ENCODE measurements at regions not wholly inside any gene's neighbourhood (a gene's known extent, or its start where the extent isn't known, plus 50 kb on each side); places are given as distances from the start of the nearest gene placed in this dataset.

DNA sequence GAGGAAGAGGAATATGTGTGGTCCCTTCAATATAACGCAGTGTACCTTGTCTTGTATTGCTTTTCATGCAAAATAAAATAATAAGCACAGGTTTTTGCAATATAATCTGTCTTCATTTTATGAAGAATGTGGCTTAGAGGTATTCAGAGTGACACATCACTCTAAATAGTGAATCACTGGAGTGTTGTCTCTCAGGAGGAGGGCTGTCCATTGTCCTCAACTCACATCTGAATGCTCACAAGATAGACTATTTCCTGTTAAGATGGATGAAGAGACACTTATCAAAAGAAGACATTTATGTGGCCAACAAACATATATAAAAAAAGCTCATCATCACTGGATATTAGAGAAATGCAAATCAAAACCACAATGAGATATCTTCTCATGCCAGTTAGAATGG lies 1147.5 kb upstream of the C9orf72 start:
- TF ChIP-seq SIN3A (IDR thresholded peaks at IDR 0.05; ENCODE audit: low read depth) (no peak), JUND (IDR thresholded peaks at IDR 0.05) (no peak), ELF1 (IDR thresholded peaks at IDR 0.05; ENCODE audit: borderline replicate concordance, low read depth) (no peak), ZNF274 (IDR thresholded peaks at IDR 0.05; ENCODE audit: low read depth, low read length) (no peak), ZBTB33 (IDR thresholded peaks at IDR 0.05; ENCODE audit: extremely low read depth, insufficient replicate concordance, low read length) (no peak), POLR2A (IDR thresholded peaks at IDR 0.05; ENCODE audit: borderline replicate concordance, extremely low read depth, insufficient read depth, insufficient read length) (no peak)
- TF ChIP-seq, protein P1, sequence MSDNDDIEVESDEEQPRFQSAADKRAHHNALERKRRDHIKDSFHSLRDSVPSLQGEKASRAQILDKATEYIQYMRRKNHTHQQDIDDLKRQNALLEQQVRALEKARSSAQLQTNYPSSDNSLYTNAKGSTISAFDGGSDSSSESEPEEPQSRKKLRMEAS (IDR thresholded peaks at IDR 0.05), result no peak
- TF ChIP-seq, protein P2, sequence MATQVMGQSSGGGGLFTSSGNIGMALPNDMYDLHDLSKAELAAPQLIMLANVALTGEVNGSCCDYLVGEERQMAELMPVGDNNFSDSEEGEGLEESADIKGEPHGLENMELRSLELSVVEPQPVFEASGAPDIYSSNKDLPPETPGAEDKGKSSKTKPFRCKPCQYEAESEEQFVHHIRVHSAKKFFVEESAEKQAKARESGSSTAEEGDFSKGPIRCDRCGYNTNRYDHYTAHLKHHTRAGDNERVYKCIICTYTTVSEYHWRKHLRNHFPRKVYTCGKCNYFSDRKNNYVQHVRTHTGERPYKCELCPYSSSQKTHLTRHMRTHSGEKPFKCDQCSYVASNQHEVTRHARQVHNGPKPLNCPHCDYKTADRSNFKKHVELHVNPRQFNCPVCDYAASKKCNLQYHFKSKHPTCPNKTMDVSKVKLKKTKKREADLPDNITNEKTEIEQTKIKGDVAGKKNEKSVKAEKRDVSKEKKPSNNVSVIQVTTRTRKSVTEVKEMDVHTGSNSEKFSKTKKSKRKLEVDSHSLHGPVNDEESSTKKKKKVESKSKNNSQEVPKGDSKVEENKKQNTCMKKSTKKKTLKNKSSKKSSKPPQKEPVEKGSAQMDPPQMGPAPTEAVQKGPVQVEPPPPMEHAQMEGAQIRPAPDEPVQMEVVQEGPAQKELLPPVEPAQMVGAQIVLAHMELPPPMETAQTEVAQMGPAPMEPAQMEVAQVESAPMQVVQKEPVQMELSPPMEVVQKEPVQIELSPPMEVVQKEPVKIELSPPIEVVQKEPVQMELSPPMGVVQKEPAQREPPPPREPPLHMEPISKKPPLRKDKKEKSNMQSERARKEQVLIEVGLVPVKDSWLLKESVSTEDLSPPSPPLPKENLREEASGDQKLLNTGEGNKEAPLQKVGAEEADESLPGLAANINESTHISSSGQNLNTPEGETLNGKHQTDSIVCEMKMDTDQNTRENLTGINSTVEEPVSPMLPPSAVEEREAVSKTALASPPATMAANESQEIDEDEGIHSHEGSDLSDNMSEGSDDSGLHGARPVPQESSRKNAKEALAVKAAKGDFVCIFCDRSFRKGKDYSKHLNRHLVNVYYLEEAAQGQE (IDR thresholded peaks at IDR 0.05; ENCODE audit: low read depth), result no peak
- POLR2A ChIA-PET, result no interaction called here
- H3K79me2 ChIP-seq (ENCODE audit: insufficient read depth, low read length), result no peaks in the 10 kb centered on the region
- H3K4me1 ChIP-seq (ENCODE audit: control insufficient read depth in 1 of 2, insufficient read depth in 2 of 2, low read length in 2 of 2), result no peaks in the 10 kb centered on the region
- DNase-seq (ENCODE audit: low read depth, low spot score) (no peak), ATAC-seq (no peak)
- H3K27me3 ChIP-seq (ENCODE audit: insufficient read depth, low read length), result no peaks in the 10 kb centered on the region
- RAD21 ChIA-PET (ENCODE audit: low non-redundant PET in 1 of 2, low total read pairs in 2 of 2, uncharacterized antibody in 2 of 2, unreplicated experiment in 2 of 2), result no interaction called here
- H3K4me3 ChIP-seq (replicated peaks in 1 of 2; ENCODE audit: low read depth in 1 of 2, low read length in 2 of 2), result no peak overlapping the region
- no peaks in the 10 kb centered on the region for H3K9me2 ChIP-seq (ENCODE audit: insufficient read depth)
- no peak overlapping the region for H2AFZ ChIP-seq (ENCODE audit: low read depth, low read length, poor library complexity, severe bottlenecking)
- CTCF ChIA-PET, result no interaction called here
- H3K36me3 ChIP-seq (ENCODE audit: control insufficient read depth in 1 of 2, insufficient read depth in 2 of 2, low read length in 2 of 2), result no peaks in the 10 kb centered on the region
- no peak overlapping the region for H3K27ac ChIP-seq (ENCODE audit: low read depth, low read length)
- intact Hi-C loops (cut with micrococcal nuclease), result no loop called here
- H4K20me1 ChIP-seq (ENCODE audit: insufficient read depth), result no peaks in the 10 kb centered on the region
- no peak overlapping the region for H3K4me2 ChIP-seq (ENCODE audit: low read length)
- H3K9ac ChIP-seq (ENCODE audit: low read length), result no peak overlapping the region
- no peaks in the 10 kb centered on the region for H3K9me3 ChIP-seq (ENCODE audit: control insufficient read depth in 1 of 2, insufficient read depth in 1 of 2, low read depth in 1 of 2, low read length in 2 of 2)
- no TSS peak for BruUV-seq (replicated peaks)
